ENCODE measurements at regions not wholly inside any gene's neighbourhood (a gene's known extent, or its start where the extent isn't known, plus 50 kb on each side); places are given as distances from the start of the nearest gene placed in this dataset.

GRCh38 chr11:101327908-101328307, 198.3 kb upstream of the PGR start:
- Histone ChIP-seq H3K27me3 (no peaks in the 10 kb centered on the region), H3K9me3 (replicated peaks in 1 of 3) (no peaks in the 10 kb centered on the region), H3K27ac (no peak overlapping the region), H3K4me3 (no peak overlapping the region), H3K36me3 (replicated peaks in 1 of 2) (no peaks in the 10 kb centered on the region), H3K4me1 (replicated peaks in 1 of 2) (no peaks in the 10 kb centered on the region)
- TF ChIP-seq CTCF (IDR thresholded peaks at IDR 0.05) (no peak), POLR2A (IDR thresholded peaks at IDR 0.05) (no peak)
- DNase-seq = no peak
- intact Hi-C loops (cut with DNase I) = no loop called here
- WGBS, 4 donors = 56 to 67% (median 63%) methylated on average over 3 of the region's 3 CpGs

GRCh38 chr11:101326141-101326540, 196.5 kb upstream of the PGR start:
- no peaks in the 10 kb centered on the region for H3K27me3 ChIP-seq
- intact Hi-C loops (cut with DNase I) = no loop called here
- TF ChIP-seq CTCF (IDR thresholded peaks at IDR 0.05) (no peak), POLR2A (IDR thresholded peaks at IDR 0.05) (no peak)
- DNase-seq = no peak
- H3K9me3 ChIP-seq (replicated peaks in 1 of 3) = no peaks in the 10 kb centered on the region
- no peaks in the 10 kb centered on the region for H3K36me3 ChIP-seq (replicated peaks in 1 of 2)
- H3K27ac ChIP-seq = no peak overlapping the region
- no peaks in the 10 kb centered on the region for H3K4me1 ChIP-seq (replicated peaks in 1 of 2)
- H3K4me3 ChIP-seq = no peak overlapping the region

GRCh38 chr11:101323997-101324396, 194.4 kb upstream of the PGR start:
- Histone ChIP-seq H3K36me3 (replicated peaks in 1 of 2) (no peaks in the 10 kb centered on the region), H3K27ac (no peak overlapping the region), H3K4me1 (replicated peaks in 1 of 2) (no peaks in the 10 kb centered on the region), H3K27me3 (no peaks in the 10 kb centered on the region), H3K4me3 (no peak overlapping the region), H3K9me3 (replicated peaks in 1 of 3) (no peaks in the 10 kb centered on the region)
- TF ChIP-seq POLR2A (IDR thresholded peaks at IDR 0.05) = no peak
- no peak for TF ChIP-seq CTCF (IDR thresholded peaks at IDR 0.05)
- DNase-seq = peak in 2 of 7 donors; percentile 2 to 20
- intact Hi-C loops (cut with DNase I) = no loop called here
- 33 to 70% (median 53%) methylated on average over 2 of the region's 2 CpGs for WGBS, 4 donors

GRCh38 chr11:101321222-101321621, 191.6 kb upstream of the PGR start:
- Histone ChIP-seq H3K4me3 (no peak overlapping the region), H3K4me1 (replicated peaks in 1 of 2) (no peaks in the 10 kb centered on the region), H3K27ac (no peak overlapping the region), H3K36me3 (replicated peaks in 1 of 2) (no peaks in the 10 kb centered on the region), H3K9me3 (replicated peaks in 1 of 3) (no peaks in the 10 kb centered on the region), H3K27me3 (no peaks in the 10 kb centered on the region)
- WGBS, 4 donors = 84 to 93% (median 87%) methylated on average over 1 to 3 of the region's 3 CpGs
- no peak for TF ChIP-seq CTCF (IDR thresholded peaks at IDR 0.05)
- TF ChIP-seq POLR2A (IDR thresholded peaks at IDR 0.05) = no peak
- DNase-seq = no peak
- intact Hi-C loops (cut with DNase I) = no loop called here

Measured in adrenal gland (tissue), 9 donors.